DOHH2 (cell line): ENCODE measurements at regions not wholly inside any gene's neighbourhood (a gene's known extent, or its start where the extent isn't known, plus 50 kb on each side); places are given as distances from the start of the nearest gene placed in this dataset.

Experiments used
- EZH2phosphoT487 ChIP-seq: fragments of 200-600 bp; sonication (generic); IDR thresholded peaks from 2 replicates; pipeline ENCODE4 v1.6.1; 2017; ENCODE audit warnings: borderline replicate concordance, mild to moderate bottlenecking, antibody characterized with exemption, low read length, moderate library complexity, mixed read lengths
- TF ChIP-seq, protein P1 (sequence below): fragments of 200-600 bp; sonication (generic); IDR thresholded peaks from one replicate; pipeline ENCODE4 v1.5.1; 2014; ENCODE audit warnings: antibody characterized with exemption, mild to moderate bottlenecking, low read depth, low read length; ENCODE audit not compliant: poor library complexity, severe bottlenecking

DNA sequence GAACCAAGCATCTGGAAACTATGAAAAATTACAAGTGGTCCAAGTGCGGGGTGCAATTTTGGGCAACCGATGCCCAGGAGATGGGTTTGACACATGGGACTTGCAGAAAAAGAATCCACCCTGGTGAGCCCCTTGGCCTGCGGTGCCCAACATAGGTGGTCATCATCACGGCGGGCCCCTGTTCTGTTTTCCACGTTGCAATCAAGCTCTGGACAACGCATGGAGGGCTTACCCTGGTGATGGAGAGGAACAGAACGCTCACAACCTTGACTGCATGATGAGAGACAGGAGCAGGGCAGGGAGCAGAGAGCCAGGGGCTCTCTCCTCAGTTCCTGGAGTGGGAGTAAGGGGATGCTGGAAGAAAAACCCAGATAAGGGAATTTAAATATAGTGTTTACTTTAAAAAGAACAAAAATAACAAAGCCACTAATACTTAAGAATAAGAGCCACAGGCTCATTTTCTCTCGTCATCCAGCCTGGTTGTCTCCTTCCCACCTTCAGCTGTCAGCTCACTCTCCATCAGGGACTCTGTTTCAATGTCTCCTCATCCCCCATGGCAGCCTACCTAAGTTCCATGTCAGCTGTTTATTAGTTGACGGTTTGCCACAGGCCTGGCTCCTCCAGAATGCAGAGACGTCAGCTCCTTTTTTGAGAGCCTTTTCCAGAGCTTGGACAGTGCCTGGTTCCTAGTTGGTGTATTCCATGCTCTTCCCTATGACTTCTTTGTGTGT, 172.1 kb downstream of the GADD45G start:
- TF ChIP-seq, protein P1, sequence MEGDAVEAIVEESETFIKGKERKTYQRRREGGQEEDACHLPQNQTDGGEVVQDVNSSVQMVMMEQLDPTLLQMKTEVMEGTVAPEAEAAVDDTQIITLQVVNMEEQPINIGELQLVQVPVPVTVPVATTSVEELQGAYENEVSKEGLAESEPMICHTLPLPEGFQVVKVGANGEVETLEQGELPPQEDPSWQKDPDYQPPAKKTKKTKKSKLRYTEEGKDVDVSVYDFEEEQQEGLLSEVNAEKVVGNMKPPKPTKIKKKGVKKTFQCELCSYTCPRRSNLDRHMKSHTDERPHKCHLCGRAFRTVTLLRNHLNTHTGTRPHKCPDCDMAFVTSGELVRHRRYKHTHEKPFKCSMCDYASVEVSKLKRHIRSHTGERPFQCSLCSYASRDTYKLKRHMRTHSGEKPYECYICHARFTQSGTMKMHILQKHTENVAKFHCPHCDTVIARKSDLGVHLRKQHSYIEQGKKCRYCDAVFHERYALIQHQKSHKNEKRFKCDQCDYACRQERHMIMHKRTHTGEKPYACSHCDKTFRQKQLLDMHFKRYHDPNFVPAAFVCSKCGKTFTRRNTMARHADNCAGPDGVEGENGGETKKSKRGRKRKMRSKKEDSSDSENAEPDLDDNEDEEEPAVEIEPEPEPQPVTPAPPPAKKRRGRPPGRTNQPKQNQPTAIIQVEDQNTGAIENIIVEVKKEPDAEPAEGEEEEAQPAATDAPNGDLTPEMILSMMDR = no peak
- no peak for TF ChIP-seq EZH2phosphoT487
